GM13976 (cell line): ENCODE measurements at regions not wholly inside any gene's neighbourhood (a gene's known extent, or its start where the extent isn't known, plus 50 kb on each side); places are given as distances from the start of the nearest gene placed in this dataset.

Source experiments
- DNase-seq: peaks from one replicate; pipeline ENCODE4 v3.0.0; 2012; ENCODE audit warnings: low spot score
- CTCF ChIP-seq: IDR thresholded peaks from 2 replicates; pipeline ENCODE4 v1.5.1; 2012; ENCODE audit warnings: borderline replicate concordance, mild to moderate bottlenecking; ENCODE audit not compliant: insufficient read depth; ENCODE audit errors: extremely low read depth, missing control alignments, control extremely low read depth
- in situ Hi-C: fragments of 300-500 bp; cut with MboI; formaldehyde crosslinking; loops from one replicate; pipeline ENCODE4 v1.12.0; 2022; ENCODE audit warnings: low sequenced_read_pairs, mixed read lengths, inconsistent platforms; ENCODE audit not compliant: unreplicated experiment

GRCh38 chr6:78436335-78436734 is 431.0 kb upstream of the IRAK1BP1 start:
- no peak for DNase-seq
- TF ChIP-seq CTCF: no peak
- in situ Hi-C loops: no loop called here

DNA sequence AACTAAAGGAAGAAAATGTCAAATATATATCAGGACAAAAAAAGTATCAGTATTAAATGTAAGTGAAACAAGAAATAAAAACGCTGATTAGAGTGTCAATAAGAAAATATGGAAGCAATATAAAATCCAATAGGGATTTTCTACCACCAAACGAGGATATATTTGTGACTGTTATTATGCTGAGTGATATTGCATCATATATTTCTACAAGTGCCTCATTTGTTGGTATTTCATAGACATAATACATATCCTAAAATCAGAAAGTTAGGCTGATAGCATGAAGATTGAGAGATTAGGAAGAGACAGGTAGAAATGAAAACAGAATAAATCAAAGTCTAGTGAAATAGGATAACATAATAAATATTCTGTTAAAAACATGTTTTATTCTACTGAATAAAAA is 429.2 kb upstream of the IRAK1BP1 start:
- TF ChIP-seq CTCF: no peak
- in situ Hi-C loops: no loop called here
- DNase-seq: no peak

- TF ChIP-seq CTCF: no peak
- in situ Hi-C loops: no loop called here
- DNase-seq: no peak
Measured at GRCh38 chr6:78460711-78461110, 406.6 kb upstream of the IRAK1BP1 start.

DNA sequence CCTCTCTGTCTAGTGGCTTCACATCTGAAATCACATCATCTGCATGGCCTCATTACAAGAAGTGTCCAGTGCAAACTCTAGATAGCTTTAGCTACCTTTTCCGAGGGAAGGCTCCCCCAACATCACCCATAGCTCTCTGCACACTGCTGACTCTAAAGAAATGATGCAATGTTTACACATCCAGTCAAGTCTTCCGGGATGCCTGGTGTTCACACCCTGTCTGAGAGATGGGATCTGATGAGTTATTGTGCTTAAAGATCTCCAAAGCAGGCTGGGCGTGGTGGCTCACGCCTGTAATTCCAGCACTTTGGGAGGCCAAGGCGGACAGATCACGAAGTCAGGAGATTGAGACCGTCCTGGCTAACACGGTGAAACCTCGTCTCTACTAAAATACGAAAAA is 404.6 kb upstream of the IRAK1BP1 start:
- no peak for TF ChIP-seq CTCF
- DNase-seq: no peak
- in situ Hi-C loops: no loop called here

DNA sequence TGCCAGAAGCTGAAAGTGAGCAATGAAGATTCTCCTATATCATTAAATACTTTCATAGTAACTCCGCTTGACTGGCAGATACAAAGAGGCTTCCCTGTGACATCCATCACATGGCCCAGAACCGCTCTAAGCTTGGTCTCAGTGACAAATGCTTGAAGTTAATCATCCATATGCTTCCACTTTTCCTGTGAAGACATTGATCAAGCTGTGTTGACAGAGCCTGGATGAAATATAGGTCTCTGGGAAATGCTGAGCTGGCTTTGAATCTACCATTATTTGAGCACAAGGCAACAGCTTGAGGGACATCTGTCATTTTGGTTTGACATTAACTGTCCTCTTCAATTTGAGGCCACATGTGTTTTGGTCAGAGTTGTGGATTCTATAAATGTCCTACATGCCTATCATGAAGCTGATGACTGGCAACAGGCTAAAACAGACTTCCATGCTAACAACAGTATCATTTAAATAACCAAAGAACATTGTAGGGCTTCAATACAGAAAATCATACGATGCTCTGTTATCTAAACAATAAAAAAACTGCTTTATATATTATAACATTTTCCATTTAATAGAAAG is 402.2 kb upstream of the IRAK1BP1 start:
- DNase-seq: no peak
- no peak for TF ChIP-seq CTCF
- in situ Hi-C loops: no loop called here

DNA sequence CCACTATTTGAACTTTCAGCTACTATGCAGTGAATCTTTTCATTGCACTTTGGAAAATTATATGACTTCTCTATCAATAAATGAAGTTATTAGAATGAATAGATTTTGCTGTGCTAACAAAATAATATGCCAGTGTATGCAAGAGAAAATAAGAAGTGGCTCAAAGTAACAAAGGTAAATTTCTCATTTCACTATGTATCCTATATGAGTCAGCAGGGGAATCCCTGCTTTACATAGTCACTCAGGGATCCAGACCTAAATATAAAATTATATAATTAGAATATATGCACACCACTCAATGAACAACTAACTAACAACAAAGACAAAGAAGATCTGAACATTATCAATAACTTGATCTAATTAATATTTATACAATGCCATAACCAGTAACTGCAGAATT is 390.8 kb upstream of the IRAK1BP1 start:
- TF ChIP-seq CTCF: no peak
- no peak for DNase-seq
- in situ Hi-C loops: no loop called here

GRCh38 chr6:78482801-78483552 is 384.4 kb upstream of the IRAK1BP1 start:
- DNase-seq: no peak
- no peak for TF ChIP-seq CTCF
- in situ Hi-C loops: no loop called here
